IPS-11a (cell line): ENCODE measurements at regions not wholly inside any gene's neighbourhood (a gene's known extent, or its start where the extent isn't known, plus 50 kb on each side); places are given as distances from the start of the nearest gene placed in this dataset.

Experiments
- H3K4me3 ChIP-seq: one replicate; pipeline ENCODE4 v1.5.1; 2013; ENCODE audit warnings: low read depth, low read length, control low read depth

- H3K4me3 ChIP-seq = no peak overlapping the region
These were observed 478.5 kb downstream of the AGTPBP1 start for GRCh38 chr9:85263288-85263687.

GRCh38 chr9:85262333-85262732 is 479.4 kb downstream of the AGTPBP1 start:
- no peak overlapping the region for H3K4me3 ChIP-seq

- no peak overlapping the region for H3K4me3 ChIP-seq
These were observed 481.4 kb downstream of the AGTPBP1 start for GRCh38 chr9:85260275-85260845.

- no peak overlapping the region for H3K4me3 ChIP-seq
These were observed 482.9 kb downstream of the AGTPBP1 start for GRCh38 chr9:85258823-85259370.

- H3K4me3 ChIP-seq = no peak overlapping the region
These were observed 483.5 kb downstream of the AGTPBP1 start for GRCh38 chr9:85258236-85258635.

- H3K4me3 ChIP-seq = no peak overlapping the region
These were observed 492.5 kb downstream of the AGTPBP1 start for GRCh38 chr9:85249313-85249621.

GRCh38 chr9:85248514-85249312 is 493.0 kb downstream of the AGTPBP1 start:
- H3K4me3 ChIP-seq = no peak overlapping the region

GRCh38 chr9:85246541-85246940 is 495.2 kb downstream of the AGTPBP1 start:
- no peak overlapping the region for H3K4me3 ChIP-seq

- no peak overlapping the region for H3K4me3 ChIP-seq
These were observed 496.9 kb downstream of the AGTPBP1 start for GRCh38 chr9:85244856-85245255.

GRCh38 chr9:85243977-85244376 is 497.8 kb downstream of the AGTPBP1 start:
- H3K4me3 ChIP-seq = no peak overlapping the region

- no peak overlapping the region for H3K4me3 ChIP-seq
These were observed 504.3 kb downstream of the AGTPBP1 start for GRCh38 chr9:85237478-85237877.

GRCh38 chr9:85230081-85230480 is 511.7 kb downstream of the AGTPBP1 start:
- no peak overlapping the region for H3K4me3 ChIP-seq

GRCh38 chr9:85228111-85228855 is 513.5 kb downstream of the AGTPBP1 start:
- no peak overlapping the region for H3K4me3 ChIP-seq

GRCh38 chr9:85225180-85225579 is 516.6 kb downstream of the AGTPBP1 start:
- H3K4me3 ChIP-seq = no peak overlapping the region

GRCh38 chr9:85224729-85225128 is 517.0 kb downstream of the AGTPBP1 start:
- H3K4me3 ChIP-seq = no peak overlapping the region

GRCh38 chr9:85224301-85224700 is 517.5 kb downstream of the AGTPBP1 start:
- no peak overlapping the region for H3K4me3 ChIP-seq

GRCh38 chr9:85223506-85224125 is 518.1 kb downstream of the AGTPBP1 start:
- no peak overlapping the region for H3K4me3 ChIP-seq

- H3K4me3 ChIP-seq = no peak overlapping the region
These were observed 525.2 kb downstream of the AGTPBP1 start for GRCh38 chr9:85216601-85217000.

- H3K4me3 ChIP-seq = no peak overlapping the region
These were observed 525.8 kb downstream of the AGTPBP1 start for GRCh38 chr9:85215961-85216360.

- H3K4me3 ChIP-seq = no peak overlapping the region
These were observed 526.3 kb downstream of the AGTPBP1 start for GRCh38 chr9:85215416-85215815.
